MM.1S (cell line): ENCODE measurements at regions not wholly inside any gene's neighbourhood (a gene's known extent, or its start where the extent isn't known, plus 50 kb on each side); places are given as distances from the start of the nearest gene placed in this dataset.

Experiments used
- DNase-seq: peaks from one replicate; pipeline ENCODE4 v3.0.0-alpha.2; 2015
- H2AFZ ChIP-seq: fragments of 300-600 bp; sonication (generic); 2 replicates; pipeline ENCODE4 v1.6.0; 2016; ENCODE audit warnings: antibody characterized with exemption, low read length
- H3F3A ChIP-seq: fragments of 300-600 bp; sonication (generic); 2 replicates; pipeline ENCODE4 v1.6.1; 2016; ENCODE audit warnings: mild to moderate bottlenecking, antibody characterized with exemption, low read length, moderate library complexity, mixed read lengths; ENCODE audit not compliant: insufficient read depth
- H3K27ac ChIP-seq: fragments of 300-600 bp; sonication (generic); 2 replicates; pipeline ENCODE4 v1.5.1; 2016; ENCODE audit warnings: mild to moderate bottlenecking, low read length
- H3K27me3 ChIP-seq: fragments of 300-600 bp; sonication (generic); replicated peaks from 2 replicates; pipeline ENCODE4 v1.6.0; 2016; ENCODE audit warnings: low read length; ENCODE audit not compliant: insufficient read depth
- H3K36me3 ChIP-seq: fragments of 300-600 bp; sonication (generic); replicated peaks from 2 replicates; pipeline ENCODE4 v1.6.1; 2016; ENCODE audit warnings: mild to moderate bottlenecking, low read length, mixed read lengths; ENCODE audit not compliant: insufficient read depth
- H3K4me1 ChIP-seq: fragments of 300-600 bp; sonication (generic); 2 replicates; pipeline ENCODE4 v1.6.1; 2016; ENCODE audit warnings: low read length, mixed read lengths
- H3K4me2 ChIP-seq: fragments of 300-600 bp; sonication (generic); 2 replicates; pipeline ENCODE4 v1.6.0; 2016; ENCODE audit warnings: low read depth, low read length
- H3K4me3 ChIP-seq: fragments of 300-600 bp; sonication (generic); 2 replicates; pipeline ENCODE4 v1.5.1; 2016; ENCODE audit warnings: low read length, mixed read lengths
- H3K79me2 ChIP-seq: fragments of 300-600 bp; sonication (generic); 2 replicates; pipeline ENCODE4 v1.6.1; 2016; ENCODE audit warnings: mixed run types, low read length, mixed read lengths
- H3K9ac ChIP-seq: fragments of 300-600 bp; sonication (generic); 2 replicates; pipeline ENCODE4 v1.6.1; 2016; ENCODE audit warnings: low read length, mixed read lengths
- H3K9me2 ChIP-seq: fragments of 300-600 bp; sonication (generic); replicated peaks from 2 replicates; pipeline ENCODE4 v1.6.1; 2016; ENCODE audit warnings: mild to moderate bottlenecking, low read length, mixed read lengths; ENCODE audit not compliant: insufficient read depth
- H3K9me3 ChIP-seq: fragments of 300-600 bp; sonication (generic); replicated peaks from 2 replicates; pipeline ENCODE4 v1.6.1; 2016; ENCODE audit warnings: mild to moderate bottlenecking, low read length, mixed read lengths; ENCODE audit not compliant: insufficient read depth
- H4K20me1 ChIP-seq: fragments of 300-600 bp; sonication (generic); 2 replicates; pipeline ENCODE4 v1.6.1; 2016; ENCODE audit warnings: mild to moderate bottlenecking, low read length, moderate library complexity, mixed read lengths; ENCODE audit not compliant: insufficient read depth
- CTCF ChIP-seq: fragments of 300-600 bp; sonication (generic); IDR thresholded peaks from 2 replicates; pipeline ENCODE4 v1.5.1; 2016; ENCODE audit warnings: antibody characterized with exemption, low read length, mixed read lengths
- EZH2 ChIP-seq: fragments of 300-600 bp; sonication (generic); optimal IDR thresholded peaks from 2 replicates; pipeline ENCODE3; 2017; ENCODE audit warnings: low read depth, mild to moderate bottlenecking, antibody characterized with exemption, low read length, mixed read lengths
- EZH2phosphoT487 ChIP-seq: fragments of 300-600 bp; sonication (generic); IDR thresholded peaks from 2 replicates; pipeline ENCODE4 v1.6.1; 2018; ENCODE audit warnings: antibody characterized with exemption, low read length

GRCh38 chr5:3157214-3157613 lies 405.7 kb upstream of the IRX2 start:
- H3K9me3 ChIP-seq, result no peaks in the 10 kb centered on the region
- H3K79me2 ChIP-seq, result no peaks in the 10 kb centered on the region
- H3F3A ChIP-seq, result no peaks in the 10 kb centered on the region
- H3K4me3 ChIP-seq, result no peak overlapping the region
- no peaks in the 10 kb centered on the region for H3K27me3 ChIP-seq
- H3K9me2 ChIP-seq, result no peaks in the 10 kb centered on the region
- DNase-seq, result no peak
- H3K9ac ChIP-seq, result no peak overlapping the region
- no peak overlapping the region for H3K4me2 ChIP-seq
- no peaks in the 10 kb centered on the region for H4K20me1 ChIP-seq
- TF ChIP-seq EZH2phosphoT487 (no peak), CTCF (no peak), EZH2 (no peak)
- H3K27ac ChIP-seq, result no peak overlapping the region
- H3K36me3 ChIP-seq, result no peaks in the 10 kb centered on the region
- H3K4me1 ChIP-seq, result no peaks in the 10 kb centered on the region
- no peak overlapping the region for H2AFZ ChIP-seq

- Histone ChIP-seq H3K4me3 (no peak overlapping the region), H3K36me3 (no peaks in the 10 kb centered on the region), H2AFZ (no peak overlapping the region), H4K20me1 (no peaks in the 10 kb centered on the region), H3K27me3 (no peaks in the 10 kb centered on the region), H3K9ac (no peak overlapping the region), H3K79me2 (no peaks in the 10 kb centered on the region), H3K4me1 (no peaks in the 10 kb centered on the region), H3K27ac (no peak overlapping the region), H3K9me3 (no peaks in the 10 kb centered on the region), H3K9me2 (no peaks in the 10 kb centered on the region), H3F3A (no peaks in the 10 kb centered on the region), H3K4me2 (no peak overlapping the region)
- TF ChIP-seq EZH2phosphoT487, result no peak
- TF ChIP-seq EZH2, result no peak
- no peak for TF ChIP-seq CTCF
- DNase-seq, result no peak
These were observed 404.2 kb upstream of the IRX2 start for GRCh38 chr5:3155717-3156116.

- no peaks in the 10 kb centered on the region for H3K27me3 ChIP-seq
- H4K20me1 ChIP-seq, result no peaks in the 10 kb centered on the region
- no peaks in the 10 kb centered on the region for H3K36me3 ChIP-seq
- no peaks in the 10 kb centered on the region for H3K9me2 ChIP-seq
- no peaks in the 10 kb centered on the region for H3K4me1 ChIP-seq
- no peak for DNase-seq
- H3K4me2 ChIP-seq, result no peak overlapping the region
- H3F3A ChIP-seq, result no peaks in the 10 kb centered on the region
- H3K9me3 ChIP-seq, result no peaks in the 10 kb centered on the region
- H3K27ac ChIP-seq, result no peak overlapping the region
- no peak overlapping the region for H3K4me3 ChIP-seq
- no peak overlapping the region for H2AFZ ChIP-seq
- H3K9ac ChIP-seq, result no peak overlapping the region
- no peak for TF ChIP-seq EZH2phosphoT487
- no peak for TF ChIP-seq EZH2
- no peak for TF ChIP-seq CTCF
- no peaks in the 10 kb centered on the region for H3K79me2 ChIP-seq
These were observed 403.6 kb upstream of the IRX2 start for GRCh38 chr5:3155046-3155445.

- Histone ChIP-seq H3K9me2 (no peaks in the 10 kb centered on the region), H3K4me2 (no peak overlapping the region), H3K9ac (no peak overlapping the region), H3F3A (no peaks in the 10 kb centered on the region), H3K36me3 (no peaks in the 10 kb centered on the region), H4K20me1 (no peaks in the 10 kb centered on the region), H3K79me2 (no peaks in the 10 kb centered on the region), H3K4me3 (no peak overlapping the region), H3K27ac (no peak overlapping the region), H3K27me3 (no peaks in the 10 kb centered on the region), H2AFZ (no peak overlapping the region), H3K4me1 (no peaks in the 10 kb centered on the region), H3K9me3 (no peaks in the 10 kb centered on the region)
- DNase-seq, result no peak
- TF ChIP-seq EZH2 (no peak), CTCF (no peak), EZH2phosphoT487 (no peak)
These were observed 402.4 kb upstream of the IRX2 start for GRCh38 chr5:3153906-3154305.
